NCI-H128 (cell line): ENCODE measurements at regions not wholly inside any gene's neighbourhood (a gene's known extent, or its start where the extent isn't known, plus 50 kb on each side); places are given as distances from the start of the nearest gene placed in this dataset.
"Not testable (repeated sequence)": the region's sequence is repeated elsewhere in the genome, so short reads cannot be mapped to it uniquely, and the experiment has no call there.

ENCODE experiments used
- DNase-seq: peaks from one replicate; lab custom pipeline; 2025; ENCODE audit not compliant: unreplicated experiment; lab: John Stamatoyannopoulos, UW

DNA sequence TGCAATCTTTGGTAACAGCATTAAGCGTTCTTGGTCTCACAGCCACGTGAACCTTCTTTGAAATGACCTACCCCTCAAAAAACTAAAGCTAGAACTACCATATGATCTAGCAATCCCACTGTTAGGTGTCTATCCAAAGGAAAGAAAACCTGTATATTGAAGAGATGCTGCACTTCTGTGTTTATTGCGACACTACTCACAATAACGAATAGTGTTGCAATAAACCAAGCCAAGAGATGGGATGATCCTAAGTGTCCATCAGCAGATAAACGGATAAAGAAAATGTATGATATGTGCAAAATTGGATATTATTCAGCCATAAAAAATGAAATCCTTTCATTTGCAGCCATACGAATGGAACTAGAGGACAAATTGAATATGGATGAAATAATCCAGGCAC, 637.9 kb downstream of the EFNB2 start:
- no peak for DNase-seq

DNA sequence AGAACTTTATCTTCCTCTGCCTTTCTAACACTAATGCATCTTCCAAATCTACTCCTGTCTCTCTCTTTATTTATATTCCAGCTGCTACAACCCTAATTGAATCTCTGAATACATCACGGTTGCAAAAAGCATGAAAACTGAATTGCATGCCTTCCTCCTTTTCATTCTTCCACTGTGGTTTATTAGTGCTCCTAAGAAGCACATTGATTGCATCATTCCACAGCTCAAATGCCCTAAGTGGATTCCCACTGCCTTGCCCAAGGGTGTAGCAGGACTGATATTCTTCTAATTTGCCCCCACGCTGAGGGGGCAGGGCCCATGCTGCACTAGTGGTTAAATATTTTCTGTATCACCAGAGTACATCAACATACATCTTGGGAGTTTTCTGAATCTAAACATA, 640.8 kb downstream of the EFNB2 start:
- DNase-seq, result no peak

DNA sequence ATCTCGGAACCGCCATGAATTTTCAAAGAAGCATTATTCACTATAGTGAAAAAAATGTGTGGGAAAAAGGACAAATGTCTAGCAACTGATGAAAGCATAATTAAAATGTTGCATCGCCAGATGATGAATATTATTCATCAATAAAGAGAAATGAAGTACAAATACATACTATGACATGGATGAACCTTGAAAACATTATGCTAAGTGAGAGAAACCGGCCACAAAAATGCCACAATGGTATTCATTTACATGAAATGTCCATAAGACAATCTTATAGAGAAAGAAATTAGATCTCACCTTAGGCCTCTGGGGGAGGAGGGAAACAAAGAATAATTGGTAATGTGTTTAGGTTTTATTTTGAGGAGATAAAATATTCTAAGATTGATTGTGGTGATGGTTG, 645.0 kb downstream of the EFNB2 start:
- no peak for DNase-seq

DNA sequence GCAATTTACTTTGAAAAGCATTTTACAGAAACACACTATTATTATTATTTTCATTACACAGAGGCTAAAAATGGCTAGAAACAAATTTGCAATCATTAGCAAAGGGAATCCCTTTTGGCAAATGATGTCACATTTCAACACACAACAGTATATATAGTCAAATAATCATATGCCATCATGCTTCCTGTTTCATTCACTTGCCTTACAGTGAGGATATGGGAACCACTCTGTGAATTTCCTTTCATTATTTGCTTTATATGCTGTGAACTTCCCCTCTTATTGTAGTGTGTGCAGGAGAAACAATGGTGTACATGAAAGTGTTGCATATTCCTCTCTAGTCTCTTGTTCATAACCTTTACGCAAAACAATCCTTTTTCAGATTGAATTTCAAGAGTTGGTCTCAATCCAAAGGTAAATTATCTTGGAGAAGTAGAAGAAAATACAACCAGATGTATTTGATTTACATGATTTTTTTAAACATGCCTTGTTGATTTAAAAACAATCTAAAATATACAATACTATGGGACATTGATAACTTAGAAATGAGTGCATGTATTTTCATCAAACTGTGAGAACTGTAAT, 657.3 kb downstream of the EFNB2 start:
- no peak for DNase-seq

DNA sequence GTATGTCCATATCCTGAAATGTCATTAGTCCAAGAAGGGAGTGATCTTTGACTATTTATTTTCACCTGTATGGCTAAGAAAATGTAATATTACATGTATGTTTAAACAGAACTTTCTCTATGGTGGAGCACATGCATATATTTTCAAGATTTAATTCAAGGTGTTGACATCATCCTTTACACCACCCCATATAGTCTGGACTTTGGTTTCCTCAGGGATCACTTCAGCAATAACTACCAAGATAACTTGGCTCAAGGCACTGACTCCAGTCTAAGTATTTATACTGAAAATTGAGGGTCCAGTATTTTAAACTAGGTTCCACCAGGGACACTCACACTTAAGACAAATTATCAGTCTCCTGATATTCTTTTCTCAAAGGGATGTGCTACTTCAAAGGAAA, 660.6 kb downstream of the EFNB2 start:
- DNase-seq, result no peak

DNA sequence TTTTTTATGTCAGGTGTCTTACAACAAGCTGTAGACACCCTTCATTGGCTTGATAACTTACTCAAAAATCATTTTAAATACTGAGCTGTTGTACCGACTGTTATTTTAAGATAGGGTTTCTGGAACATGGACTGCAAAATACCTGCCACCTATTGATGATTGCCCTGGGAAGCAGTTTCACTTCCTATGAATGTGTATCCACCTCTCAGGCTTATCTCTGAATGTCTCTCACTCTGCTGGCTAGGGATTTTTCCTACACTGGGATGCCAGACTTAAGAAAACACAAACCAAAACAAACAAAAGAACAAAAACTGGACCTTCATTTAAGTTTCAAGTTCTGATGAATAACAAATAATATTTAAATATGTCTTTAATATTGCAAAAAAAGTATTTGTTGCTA, 663.7 kb downstream of the EFNB2 start:
- no peak for DNase-seq

DNA sequence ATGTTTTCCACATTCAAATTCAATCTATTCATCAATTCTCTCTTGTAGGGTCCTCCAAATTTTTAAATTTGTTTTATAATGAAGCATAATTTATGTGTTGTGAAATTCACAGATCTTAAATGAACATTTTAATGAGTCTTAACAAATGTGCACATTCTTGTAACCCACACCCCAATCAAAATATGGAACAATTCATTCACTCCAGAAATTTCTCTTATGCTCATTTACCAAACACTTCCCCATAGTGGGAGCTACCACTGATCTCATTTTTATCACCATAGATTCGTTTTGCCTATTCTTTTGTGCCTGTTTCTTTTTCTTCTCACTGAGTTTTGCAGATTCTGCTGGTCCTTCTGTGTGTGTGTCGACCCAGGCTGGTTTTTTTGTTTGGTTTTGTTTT, 664.1 kb downstream of the EFNB2 start:
- no peak for DNase-seq

DNA sequence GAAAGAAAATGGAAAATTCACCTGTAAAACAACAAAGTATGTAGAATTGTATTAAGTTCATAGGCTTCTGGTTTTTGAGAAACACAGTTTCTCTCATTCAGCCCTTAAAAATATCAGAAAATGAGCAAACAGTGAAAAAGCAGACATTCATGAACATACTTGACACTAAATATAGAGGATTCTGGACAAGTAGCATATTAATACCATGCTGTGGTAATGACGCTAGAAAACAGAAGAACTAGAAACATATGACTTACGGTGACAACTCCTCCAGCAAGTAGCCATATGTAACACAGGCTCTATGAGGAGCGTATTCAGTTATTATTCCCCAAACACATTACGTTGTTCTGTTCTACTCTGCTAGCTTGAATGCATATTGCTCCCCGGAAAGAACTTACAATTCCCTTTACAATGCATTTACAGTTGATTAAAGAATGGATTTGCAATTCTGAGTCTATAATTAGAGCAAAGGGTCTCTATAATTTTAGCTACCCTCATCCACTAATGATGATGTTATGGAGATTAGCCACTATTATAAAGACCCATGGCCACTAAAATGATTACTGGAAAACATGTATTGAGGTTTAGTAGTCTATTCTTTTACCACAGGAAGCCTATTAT, 672.1 kb downstream of the EFNB2 start:
- DNase-seq, result no peak

DNA sequence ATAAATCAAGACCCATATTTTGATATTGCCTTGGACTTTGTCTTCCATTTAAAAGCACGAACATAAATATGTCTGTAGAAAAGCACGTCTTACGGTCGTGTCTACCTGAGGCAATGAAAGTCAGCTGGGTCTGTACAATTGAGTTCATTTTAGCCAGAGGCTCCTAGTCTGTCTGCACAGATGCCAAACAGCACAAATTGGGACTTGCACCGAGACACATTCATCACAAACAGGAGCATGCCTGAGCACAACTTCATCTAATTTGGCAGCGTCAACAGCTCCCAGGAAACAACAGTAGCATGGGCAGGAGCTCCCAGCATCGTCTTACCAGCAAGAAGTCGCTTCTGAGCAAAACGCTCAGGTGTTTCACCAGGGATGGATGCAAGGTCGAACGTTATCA, 687.0 kb downstream of the EFNB2 start:
- DNase-seq, result no peak

DNA sequence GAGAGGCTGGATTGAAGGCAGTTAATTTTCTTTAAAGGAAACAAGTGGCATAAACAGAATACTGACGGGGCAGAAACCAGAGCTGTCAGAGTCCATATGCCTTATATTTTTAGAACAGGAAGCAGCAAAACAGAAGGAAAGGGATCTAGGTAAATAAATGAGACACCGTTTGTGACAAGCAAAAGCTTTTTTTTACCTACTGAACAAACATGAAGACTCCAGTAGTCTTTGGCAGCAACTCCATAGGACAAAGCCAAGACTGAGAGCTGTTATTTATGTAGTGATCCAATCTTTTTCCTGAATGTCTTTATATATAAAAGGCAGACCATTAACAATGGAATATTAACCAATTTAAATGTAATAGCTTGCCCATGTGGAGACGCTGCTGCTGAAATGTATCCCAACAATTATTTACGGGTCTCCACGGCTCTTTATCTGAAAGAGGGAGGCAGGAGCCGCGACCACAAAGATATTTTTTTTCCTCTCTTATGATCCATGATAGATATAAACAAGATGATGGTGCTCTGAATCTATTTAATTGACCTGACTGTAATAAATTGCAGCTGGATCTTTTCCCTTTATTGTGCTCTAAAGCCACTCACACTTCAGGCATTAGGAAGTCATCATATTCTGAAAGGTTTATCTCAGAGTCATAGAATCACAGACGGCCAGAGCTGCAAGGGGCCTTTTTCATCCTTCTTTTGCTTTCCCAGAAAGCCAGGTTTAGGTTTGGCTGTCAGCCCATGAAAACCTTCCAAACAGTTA, 687.8 kb downstream of the EFNB2 start:
- DNase-seq, result peak; percentile 60

DNA sequence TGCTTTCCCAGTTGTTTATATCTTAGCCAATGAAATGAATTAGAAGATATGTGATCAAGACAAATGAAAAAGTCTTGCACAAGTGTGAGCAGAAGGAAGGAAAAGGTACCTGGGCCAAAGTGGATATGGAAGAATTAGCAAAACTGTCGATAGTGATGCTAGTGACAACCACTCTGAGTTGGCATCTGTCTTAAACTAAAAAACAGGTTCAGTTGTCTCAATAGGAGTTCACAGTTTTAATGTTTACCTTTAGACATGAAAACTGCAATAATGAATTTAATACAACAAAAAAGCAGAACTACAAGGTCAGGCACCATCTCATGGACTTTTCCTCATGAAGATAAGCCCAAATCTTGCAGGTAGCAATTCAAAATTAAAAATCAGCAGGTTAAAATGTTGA, 688.5 kb downstream of the EFNB2 start:
- no peak for DNase-seq

DNA sequence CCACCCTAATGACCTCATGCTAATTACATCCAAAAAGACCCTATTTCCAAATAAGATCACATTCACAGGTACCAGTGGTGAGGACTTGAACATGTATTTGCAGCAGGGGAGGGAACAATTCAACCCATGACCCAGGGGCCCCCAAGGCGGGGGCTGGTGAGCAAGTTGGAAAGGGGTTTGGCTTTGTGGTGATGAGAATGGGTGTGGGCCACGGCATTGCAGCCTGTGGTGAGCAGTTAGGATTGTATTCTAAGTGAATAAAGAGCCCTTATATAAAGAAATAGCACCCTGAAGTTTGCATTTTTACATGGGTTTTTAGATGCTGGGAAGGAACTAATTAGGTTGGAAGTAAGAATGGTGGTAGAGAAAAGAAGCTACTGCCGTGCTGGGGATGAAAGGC, 694.2 kb downstream of the EFNB2 start:
- no peak for DNase-seq

DNA sequence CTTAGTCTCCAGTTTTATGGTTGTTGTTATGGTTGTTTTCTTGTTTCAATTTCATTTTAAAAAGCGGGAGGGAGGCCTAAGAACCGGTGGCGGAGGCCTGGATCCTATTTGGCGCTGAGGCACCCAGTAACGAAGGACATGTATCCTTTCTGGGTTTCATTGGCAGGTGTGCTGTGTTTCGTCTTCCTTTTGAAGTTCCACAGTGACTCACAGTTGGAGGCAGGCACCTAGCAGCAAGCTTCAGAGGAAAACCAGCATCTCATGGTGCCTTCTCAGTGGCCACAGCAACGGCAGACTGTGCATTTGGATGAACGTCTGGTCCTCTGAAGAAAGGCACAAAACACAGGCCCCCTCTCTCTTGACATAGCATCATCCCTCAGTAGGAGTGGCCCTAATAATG, 697.2 kb downstream of the EFNB2 start:
- no peak for DNase-seq

DNA sequence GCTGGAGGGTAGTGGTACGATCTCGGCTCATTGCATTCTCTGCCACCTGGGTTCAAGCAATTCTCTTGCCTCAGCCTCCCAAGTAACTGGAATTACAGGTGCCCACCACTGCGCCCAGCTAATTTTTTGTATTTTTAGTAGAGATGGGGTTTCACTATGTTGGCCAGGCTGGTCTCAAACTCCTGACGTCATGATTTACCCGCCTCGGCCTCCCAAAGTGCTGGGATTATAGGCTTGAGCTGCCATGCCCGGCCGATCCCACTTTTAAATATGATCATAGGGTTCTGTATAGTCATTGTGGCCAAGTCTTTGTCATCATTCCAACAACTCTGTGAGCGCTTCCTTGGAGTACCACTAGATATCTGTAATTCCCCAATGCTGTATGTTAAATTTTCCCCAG, 698.2 kb downstream of the EFNB2 start:
- DNase-seq, result not testable (repeated sequence)

DNA sequence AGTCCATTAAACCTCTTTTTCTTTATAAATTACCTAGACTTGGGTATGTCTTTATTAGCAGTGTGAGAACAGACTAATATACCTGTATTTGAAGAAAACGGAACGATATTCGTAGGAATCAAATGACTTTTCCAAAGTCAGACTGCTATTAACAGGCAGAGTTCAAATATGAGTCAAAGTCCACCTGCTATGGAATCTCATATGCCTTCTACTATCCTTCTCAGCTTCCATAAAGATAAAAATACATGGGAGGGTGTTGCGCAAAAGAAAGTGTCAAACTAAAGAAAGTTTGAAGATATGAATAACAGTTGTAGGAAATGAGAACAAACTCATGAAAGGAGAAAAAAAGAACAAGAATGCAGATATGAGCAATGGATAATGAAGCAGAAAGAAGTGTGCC, 704.6 kb downstream of the EFNB2 start:
- no peak for DNase-seq

DNA sequence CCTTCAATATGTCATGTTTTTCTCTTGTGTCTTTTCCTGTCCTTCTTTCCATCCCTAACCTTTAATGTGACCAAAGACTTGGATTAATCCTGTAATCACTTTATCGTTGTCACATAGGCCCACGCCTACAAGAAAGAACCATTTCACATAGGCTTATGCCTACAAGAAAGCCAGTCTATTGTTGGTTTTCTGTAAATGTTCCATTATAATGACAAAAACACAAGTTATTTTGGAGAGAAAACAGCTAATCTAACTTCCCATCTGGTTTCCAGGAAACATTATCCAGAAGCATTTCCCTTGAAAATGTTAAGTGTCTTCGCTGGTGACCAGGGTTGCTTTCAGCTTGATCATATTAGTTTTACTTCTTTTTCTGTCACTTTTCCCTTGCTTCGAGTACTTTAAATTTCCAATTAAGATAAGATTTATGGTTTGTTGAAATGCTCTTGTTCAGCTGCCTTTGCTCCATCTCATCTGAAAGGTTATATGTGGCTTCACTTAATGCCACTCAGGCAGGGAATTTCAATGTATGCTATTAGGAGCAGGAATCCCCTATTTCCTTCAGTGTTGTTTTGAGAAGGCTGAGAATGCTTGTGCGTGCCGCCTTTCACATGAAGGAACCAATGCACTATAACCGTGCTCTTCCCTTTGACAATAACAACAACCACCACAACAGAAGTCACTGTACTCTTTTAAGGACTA, 708.2 kb downstream of the EFNB2 start:
- no peak for DNase-seq

DNA sequence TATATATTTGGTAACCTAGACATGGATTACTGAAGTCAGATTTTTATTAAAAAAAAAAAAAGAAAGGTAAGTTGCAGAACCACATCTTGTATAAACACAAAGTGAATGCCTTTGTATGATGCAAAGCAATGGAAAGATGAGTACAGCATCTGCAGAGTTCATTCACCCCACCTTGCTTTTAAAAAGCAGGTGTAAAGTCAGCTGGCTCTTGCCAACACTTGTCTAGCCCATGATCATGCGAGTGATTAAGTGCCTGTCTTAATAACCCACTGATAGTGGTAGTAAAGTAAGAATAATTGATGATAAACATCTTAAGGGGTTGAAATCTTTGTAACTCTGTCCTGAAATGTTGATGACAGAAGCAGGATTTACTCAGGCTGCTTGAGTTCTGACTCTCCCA, 710.4 kb downstream of the EFNB2 start:
- DNase-seq, result no peak

DNA sequence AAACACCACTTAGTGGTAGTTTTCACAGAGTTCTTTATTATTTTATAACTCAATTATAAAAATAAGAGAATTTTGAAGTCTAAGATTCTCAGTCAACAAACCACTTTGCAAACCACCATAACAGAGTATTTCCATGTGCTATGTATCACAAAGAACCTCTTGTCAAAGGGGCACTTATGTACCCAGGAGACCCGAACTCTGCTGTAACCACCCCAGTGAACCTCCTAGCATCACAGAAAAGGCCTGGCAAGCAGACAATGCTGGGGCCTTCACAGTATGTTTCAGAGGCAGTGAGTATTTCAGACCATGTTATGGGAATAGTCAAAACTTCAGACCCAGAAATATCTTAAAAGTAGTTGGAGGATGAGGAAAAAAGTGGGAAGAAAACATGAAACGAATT, 714.1 kb downstream of the EFNB2 start:
- no peak for DNase-seq

DNA sequence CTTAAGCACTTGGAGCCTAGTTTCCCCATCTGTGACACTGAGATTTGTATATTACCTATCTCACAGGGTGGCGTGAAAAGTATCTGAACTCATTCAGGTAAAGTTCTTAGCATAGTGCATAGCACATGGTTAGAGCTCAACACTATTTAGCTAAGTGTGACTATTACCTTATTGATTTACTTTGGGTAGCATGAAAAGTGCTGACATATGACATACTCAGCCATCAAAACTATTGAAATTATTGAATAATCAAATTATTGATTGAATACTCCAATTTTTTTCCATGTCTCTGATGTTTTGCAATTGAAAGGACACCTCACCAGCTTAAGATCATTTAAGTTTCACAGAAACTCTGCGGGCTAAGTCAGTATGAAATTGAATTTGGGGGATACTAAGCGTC, 715.0 kb downstream of the EFNB2 start:
- DNase-seq, result no peak

DNA sequence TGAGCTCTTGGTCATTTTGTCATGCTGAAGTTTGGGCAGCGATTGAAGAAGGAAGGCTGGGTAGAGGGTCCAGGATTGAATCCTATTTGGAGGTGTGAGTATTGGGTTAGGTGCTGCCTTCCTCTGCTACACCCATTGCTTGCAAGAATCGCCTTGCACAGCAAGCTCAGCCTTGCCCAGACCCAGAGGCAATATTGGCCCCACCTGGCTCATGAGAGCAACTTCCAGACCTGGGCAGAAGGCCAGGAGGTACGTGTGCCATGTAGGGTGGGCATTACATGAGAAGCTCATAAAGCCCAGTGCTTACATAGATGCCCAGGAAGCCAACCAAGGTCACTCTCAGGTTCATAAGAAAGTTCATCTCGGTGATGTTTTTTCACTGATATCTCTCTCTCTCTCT, 718.0 kb downstream of the EFNB2 start:
- DNase-seq, result no peak

DNA sequence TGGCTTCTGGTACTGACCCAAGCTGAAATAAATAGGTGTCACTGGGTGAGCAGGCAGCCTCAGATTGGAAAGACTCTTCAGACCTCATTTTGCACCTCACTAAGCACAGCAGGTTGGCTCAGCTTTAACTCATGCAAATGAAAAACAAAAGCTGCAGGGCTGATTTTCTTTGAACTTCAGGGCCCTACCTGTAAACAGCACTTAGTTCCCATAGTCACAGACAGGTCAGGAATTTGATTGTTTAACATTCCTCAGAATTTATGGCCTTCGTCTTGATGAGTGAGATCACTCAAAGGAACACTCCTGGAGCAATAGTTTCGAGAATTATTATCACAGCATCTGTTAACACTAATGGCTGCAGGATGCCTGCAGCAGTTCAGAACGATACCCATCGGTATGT, 718.5 kb downstream of the EFNB2 start:
- DNase-seq, result no peak

DNA sequence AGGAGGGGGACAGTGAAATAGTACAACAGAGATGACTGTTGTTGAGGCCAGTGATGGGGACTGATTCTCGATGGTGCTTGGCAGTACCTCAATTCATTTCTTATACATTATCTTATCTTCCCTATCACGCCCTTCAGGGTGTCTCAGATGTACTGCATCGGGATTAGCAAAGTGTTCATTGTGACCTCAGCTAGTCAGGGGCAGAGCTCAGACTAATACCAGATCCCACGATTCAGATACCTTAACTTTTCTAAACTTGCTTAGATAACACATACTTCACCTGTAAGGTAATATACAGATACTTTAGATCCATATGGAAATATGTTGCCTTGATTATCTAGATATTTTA, 720.6 kb downstream of the EFNB2 start:
- DNase-seq, result no peak
